Frontal cortex (tissue), 3 donors: ENCODE measurements at regions not wholly inside any gene's neighbourhood (a gene's known extent, or its start where the extent isn't known, plus 50 kb on each side); places are given as distances from the start of the nearest gene placed in this dataset.

Experiments used
- DNase-seq, 2 donors: peaks; one replicate each; pipeline ENCODE4 v3.0.0; 2012; ENCODE audit warnings: low spot score in 2 of 2
- FAIRE-seq: peaks from 2 replicates; lab custom pipeline; 2012; peaks lifted over from hg19 to GRCh38; lab: Jason Lieb, UNC
- donor health status: control.
- donor health status: control.
- donor health status: control.

GRCh38 chr2:103448495-103448894 lies 686.7 kb downstream of the TMEM182 start:
- FAIRE-seq: no peak
- no peak for DNase-seq

- DNase-seq: no peak
- no peak for FAIRE-seq
Observed at GRCh38 chr2:103451283-103451682, 689.5 kb downstream of the TMEM182 start.

GRCh38 chr2:103459283-103459682 lies 697.5 kb downstream of the TMEM182 start:
- FAIRE-seq: no peak

GRCh38 chr2:103462101-103462500 lies 700.3 kb downstream of the TMEM182 start:
- FAIRE-seq: no peak
- no peak for DNase-seq

More at GRCh38 chr2:103459283-103459682, 697.5 kb downstream of the TMEM182 start:
- DNase-seq: no peak

GRCh38 chr2:103462712-103463111 lies 700.9 kb downstream of the TMEM182 start:
- DNase-seq (no peak), FAIRE-seq (no peak)

GRCh38 chr2:103464831-103465230 lies 703.0 kb downstream of the TMEM182 start:
- no peak for DNase-seq
- no peak for FAIRE-seq

GRCh38 chr2:103469800-103470199 lies 708.0 kb downstream of the TMEM182 start:
- no peak for DNase-seq

GRCh38 chr2:103484906-103485305 lies 723.1 kb downstream of the TMEM182 start:
- FAIRE-seq (no peak), DNase-seq (no peak)

More at GRCh38 chr2:103469800-103470199, 708.0 kb downstream of the TMEM182 start:
- no peak for FAIRE-seq

- DNase-seq (no peak), FAIRE-seq (no peak)
Observed at GRCh38 chr2:103496850-103497249, 735.0 kb downstream of the TMEM182 start.

GRCh38 chr2:103506812-103507211 lies 745.0 kb downstream of the TMEM182 start:
- DNase-seq: no peak

GRCh38 chr2:103512442-103512841 lies 750.6 kb downstream of the TMEM182 start:
- DNase-seq: no peak
- FAIRE-seq: no peak

More at GRCh38 chr2:103506812-103507211, 745.0 kb downstream of the TMEM182 start:
- no peak for FAIRE-seq

- FAIRE-seq: peak; percentile 92
- DNase-seq: no peak
Observed at GRCh38 chr2:103520547-103520946, 758.7 kb downstream of the TMEM182 start.

GRCh38 chr2:103525756-103526155 lies 763.9 kb downstream of the TMEM182 start:
- no peak for FAIRE-seq
- DNase-seq: no peak

- DNase-seq (no peak), FAIRE-seq (no peak)
Observed at GRCh38 chr2:103526757-103527156, 764.9 kb downstream of the TMEM182 start.

- DNase-seq: no peak
- no peak for FAIRE-seq
Observed at GRCh38 chr2:103527278-103527677, 765.4 kb downstream of the TMEM182 start.

GRCh38 chr2:103529798-103530502 lies 768.1 kb downstream of the TMEM182 start:
- no peak for DNase-seq
- no peak for FAIRE-seq

- FAIRE-seq: no peak
- no peak for DNase-seq
Observed at GRCh38 chr2:103552775-103553174, 790.9 kb downstream of the TMEM182 start.

- no peak for DNase-seq
- FAIRE-seq: no peak
Observed at GRCh38 chr2:103594823-103595222, 833.0 kb downstream of the TMEM182 start.

GRCh38 chr2:103605071-103605780 lies 843.4 kb downstream of the TMEM182 start:
- DNase-seq (no peak), FAIRE-seq (no peak)

GRCh38 chr2:103615611-103616105 lies 853.8 kb downstream of the TMEM182 start:
- FAIRE-seq (no peak), DNase-seq (no peak)

- no peak for FAIRE-seq
- no peak for DNase-seq
Observed at GRCh38 chr2:103616891-103617290, 855.1 kb downstream of the TMEM182 start.
